K562 (cell line): ENCODE measurements at regions not wholly inside any gene's neighbourhood (a gene's known extent, or its start where the extent isn't known, plus 50 kb on each side); places are given as distances from the start of the nearest gene placed in this dataset.

Experiments
- ARHGAP35 ChIP-seq: fragments of 450-650 bp; IDR thresholded peaks from 2 replicates; pipeline ENCODE4 v1.6.1; 2018; ENCODE audit not compliant: partially characterized antibody
- CREM ChIP-seq: IDR thresholded peaks from 2 replicates; pipeline ENCODE4 v1.6.1; 2014; ENCODE audit warnings: antibody characterized with exemption, low read depth
- JUNB ChIP-seq: fragments of 450-650 bp; formaldehyde crosslinking; conservative IDR thresholded peaks from 2 replicates; pipeline ENCODE4 v1.4.0; 2020; ENCODE audit warnings: mild to moderate bottlenecking
- KLF13 ChIP-seq: fragments of 450-650 bp; IDR thresholded peaks from 2 replicates; pipeline ENCODE4 v1.6.1; 2016; ENCODE audit warnings: missing genetic modification characterization, low read depth, mild to moderate bottlenecking, missing compliant biosample characterization, moderate library complexity, borderline replicate concordance
- POLR2AphosphoS5 ChIP-seq: IDR thresholded peaks from 2 replicates; pipeline ENCODE4 v1.6.1; 2011; ENCODE audit warnings: mild to moderate bottlenecking, low read depth, low read length, moderate library complexity; ENCODE audit not compliant: control insufficient read depth, insufficient read depth
- SREBF2 ChIP-seq: sonication (generic); formaldehyde crosslinking; IDR thresholded peaks from 2 replicates; pipeline ENCODE4 v1.4.0; 2020; ENCODE audit warnings: mild to moderate bottlenecking, missing genetic modification reagents
- ZBTB1 ChIP-seq: sonication (generic); formaldehyde crosslinking; IDR thresholded peaks from 2 replicates; pipeline ENCODE4 v1.8.1; 2023; ENCODE audit warnings: missing genetic modification reagents, low read depth, mild to moderate bottlenecking, borderline replicate concordance
- ZC3H4 ChIP-seq: sonication (generic); formaldehyde crosslinking; IDR thresholded peaks from 2 replicates; pipeline ENCODE4 v1.9.0; 2021; ENCODE audit warnings: missing genetic modification reagents, borderline replicate concordance
- ZFP36 ChIP-seq: fragments of 150-350 bp; IDR thresholded peaks from 2 replicates; pipeline ENCODE4 v1.6.1; 2018; ENCODE audit warnings: low read length, low read depth; ENCODE audit not compliant: partially characterized antibody
- ZNF121 ChIP-seq: sonication (generic); formaldehyde crosslinking; conservative IDR thresholded peaks from 2 replicates; pipeline ENCODE4 v1.8.0; 2022; ENCODE audit warnings: missing genetic modification reagents
- ZNF24 ChIP-seq: fragments of 450-650 bp; IDR thresholded peaks from 2 replicates; pipeline ENCODE4 v1.6.1; 2016
- TF ChIP-seq, protein P1 (sequence below): fragments of 450-650 bp; IDR thresholded peaks from 2 replicates; pipeline ENCODE4 v1.6.1; 2016; ENCODE audit warnings: antibody characterized with exemption

DNA sequence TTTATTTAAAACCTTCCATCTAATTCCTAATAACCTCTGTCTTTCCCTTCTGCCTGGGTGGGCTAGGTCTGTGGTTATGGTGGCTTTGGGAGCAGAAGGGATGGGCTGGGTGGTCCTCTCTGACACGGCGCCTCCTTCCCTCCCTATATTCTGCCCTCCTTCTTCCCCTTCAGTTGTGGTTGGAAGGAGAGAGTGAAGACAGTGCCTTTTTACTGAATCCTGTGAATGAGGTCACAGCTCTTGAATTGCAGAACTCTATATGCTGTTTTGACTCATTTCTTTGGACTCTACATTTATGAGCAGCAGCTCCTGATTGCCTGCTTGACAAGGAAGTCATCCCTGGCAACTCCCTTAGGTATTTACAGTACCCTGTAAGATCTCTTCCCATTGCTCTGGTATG is 256.0 kb upstream of the ELAC2 start:
- no peak for TF ChIP-seq ZBTB1
- TF ChIP-seq CREM = no peak
- no peak for TF ChIP-seq ZC3H4 (CRISPR knock-in tag)
- no peak for TF ChIP-seq ZNF121 (CRISPR knock-in tag)
- TF ChIP-seq, protein P1, sequence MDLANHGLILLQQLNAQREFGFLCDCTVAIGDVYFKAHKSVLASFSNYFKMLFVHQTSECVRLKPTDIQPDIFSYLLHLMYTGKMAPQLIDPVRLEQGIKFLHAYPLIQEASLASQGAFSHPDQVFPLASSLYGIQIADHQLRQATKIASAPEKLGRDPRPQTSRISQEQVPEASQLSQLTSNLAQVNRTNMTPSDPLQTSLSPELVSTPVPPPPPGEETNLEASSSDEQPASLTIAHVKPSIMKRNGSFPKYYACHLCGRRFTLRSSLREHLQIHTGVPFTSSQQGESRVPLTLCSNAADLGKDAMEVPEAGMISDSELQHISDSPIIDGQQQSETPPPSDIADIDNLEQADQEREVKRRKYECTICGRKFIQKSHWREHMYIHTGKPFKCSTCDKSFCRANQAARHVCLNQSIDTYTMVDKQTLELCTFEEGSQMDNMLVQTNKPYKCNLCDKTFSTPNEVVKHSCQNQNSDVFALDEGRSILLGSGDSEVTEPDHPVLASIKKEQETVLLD = no peak
- TF ChIP-seq POLR2AphosphoS5 = no peak
- TF ChIP-seq KLF13 (tag) = no peak
- TF ChIP-seq JUNB (CRISPR knock-in tag) = no peak
- no peak for TF ChIP-seq ZFP36
- no peak for TF ChIP-seq SREBF2 (CRISPR knock-in tag)
- TF ChIP-seq ZNF24 = no peak
- TF ChIP-seq ARHGAP35 = no peak
